EH (cell line): ENCODE measurements at regions not wholly inside any gene's neighbourhood (a gene's known extent, or its start where the extent isn't known, plus 50 kb on each side); places are given as distances from the start of the nearest gene placed in this dataset.

Experiments used
- DNase-seq: peaks from one replicate; pipeline ENCODE4 v3.0.0-alpha.2; 2015; ENCODE audit warnings: low read depth

DNA sequence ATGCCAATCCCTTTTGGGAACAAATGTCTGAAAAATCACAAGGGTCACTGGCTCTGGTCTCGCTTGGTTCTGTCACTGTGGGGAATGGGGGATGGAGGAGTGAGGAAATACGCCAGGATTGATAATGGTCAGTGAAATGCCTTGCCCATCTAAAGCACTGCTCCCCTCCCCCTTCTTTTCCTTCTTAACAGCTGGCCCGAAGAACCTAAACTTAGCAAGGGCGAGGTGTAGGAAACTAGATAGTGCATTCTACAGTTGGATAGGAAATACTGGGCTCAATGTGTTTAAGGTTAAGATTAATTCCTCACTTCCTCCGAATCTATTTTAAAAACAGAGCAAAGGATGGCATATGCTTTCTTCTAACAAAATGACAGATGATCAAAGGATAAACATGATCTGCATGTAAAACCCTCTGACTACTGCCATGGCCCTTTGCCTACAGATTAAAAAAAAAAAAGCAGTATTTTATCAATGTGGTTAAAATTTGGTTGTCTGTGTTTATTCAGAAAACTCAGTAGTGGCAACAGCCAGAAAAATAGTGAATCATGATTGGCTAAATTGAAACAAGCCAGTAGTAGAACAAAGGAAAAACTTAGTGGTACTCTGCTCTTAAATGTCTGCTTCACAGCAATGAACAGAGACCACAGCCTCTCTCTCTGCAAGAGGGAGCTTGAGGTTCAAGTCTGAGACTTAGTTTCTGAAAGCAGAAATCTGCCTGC, 86.1 kb upstream of the VAV3 start:
- DNase-seq: no peak

DNA sequence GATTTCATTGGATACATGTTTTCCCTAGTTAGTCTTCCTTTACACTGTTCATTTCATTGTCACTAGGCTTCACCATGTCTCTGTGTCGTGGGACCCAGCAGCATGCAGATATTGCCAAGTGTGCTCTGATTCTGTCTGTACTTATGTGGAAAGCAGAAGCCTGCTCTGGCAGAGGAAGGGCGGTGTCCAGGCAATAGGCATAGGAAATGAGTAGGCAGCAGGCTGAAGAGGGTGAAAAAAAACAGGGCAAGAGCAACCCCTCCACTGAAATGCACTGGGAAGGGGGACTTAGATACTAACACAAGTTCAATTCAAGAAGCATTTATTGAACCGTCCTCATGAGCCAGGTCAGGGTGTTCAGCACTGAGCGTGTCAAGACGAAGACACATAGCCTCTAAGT, 85.2 kb upstream of the VAV3 start:
- no peak for DNase-seq

- DNase-seq: peak; percentile 7
These were observed 84.3 kb upstream of the VAV3 start for GRCh38 chr1:108049178-108049819.

GRCh38 chr1:108048301-108049177, 83.6 kb upstream of the VAV3 start:
- no peak for DNase-seq

DNA sequence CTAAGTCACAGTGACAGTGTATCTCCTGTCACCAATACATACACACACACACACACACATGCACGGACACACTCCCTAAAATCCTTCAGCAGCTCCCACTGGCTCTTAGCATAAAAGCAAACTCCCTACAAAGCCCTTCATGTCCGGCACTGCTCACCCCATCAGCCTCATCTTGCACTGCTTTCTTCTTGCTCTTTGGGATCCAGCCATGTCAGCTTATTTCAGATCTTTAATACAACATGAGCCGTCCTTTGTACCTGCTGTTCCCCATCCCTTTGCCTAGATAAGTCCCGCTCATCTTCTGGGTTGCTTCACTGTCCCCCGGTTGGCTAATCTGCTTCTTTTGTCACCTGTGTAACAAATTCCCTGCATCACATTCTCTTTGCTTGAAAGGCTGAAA, 82.1 kb upstream of the VAV3 start:
- no peak for DNase-seq

GRCh38 chr1:108046026-108046425, 81.0 kb upstream of the VAV3 start:
- no peak for DNase-seq

GRCh38 chr1:108045460-108045859, 80.5 kb upstream of the VAV3 start:
- DNase-seq: no peak

- DNase-seq: no peak
These were observed 79.3 kb upstream of the VAV3 start for GRCh38 chr1:108044318-108044717.

GRCh38 chr1:108043707-108044106, 78.7 kb upstream of the VAV3 start:
- DNase-seq: no peak

DNA sequence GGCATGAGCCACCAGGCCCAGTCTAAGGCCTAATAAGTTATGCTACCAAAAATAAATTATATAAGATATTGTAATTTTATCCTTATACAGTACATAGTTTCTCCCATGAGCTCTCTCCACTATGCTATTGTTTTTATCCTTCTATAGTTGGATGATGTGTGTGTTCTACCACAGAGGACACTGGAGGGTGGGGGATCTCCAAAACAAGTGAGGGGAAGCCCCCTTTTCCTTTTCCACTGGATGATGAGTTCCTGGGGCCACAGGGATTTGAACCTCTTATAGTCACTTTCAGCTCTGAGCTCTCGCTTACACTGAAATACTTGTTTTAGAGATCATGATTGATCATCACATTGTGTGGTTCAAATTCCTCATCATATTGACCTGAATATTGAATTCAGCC, 77.6 kb upstream of the VAV3 start:
- no peak for DNase-seq

GRCh38 chr1:108041360-108042142, 76.6 kb upstream of the VAV3 start:
- DNase-seq: no peak

DNA sequence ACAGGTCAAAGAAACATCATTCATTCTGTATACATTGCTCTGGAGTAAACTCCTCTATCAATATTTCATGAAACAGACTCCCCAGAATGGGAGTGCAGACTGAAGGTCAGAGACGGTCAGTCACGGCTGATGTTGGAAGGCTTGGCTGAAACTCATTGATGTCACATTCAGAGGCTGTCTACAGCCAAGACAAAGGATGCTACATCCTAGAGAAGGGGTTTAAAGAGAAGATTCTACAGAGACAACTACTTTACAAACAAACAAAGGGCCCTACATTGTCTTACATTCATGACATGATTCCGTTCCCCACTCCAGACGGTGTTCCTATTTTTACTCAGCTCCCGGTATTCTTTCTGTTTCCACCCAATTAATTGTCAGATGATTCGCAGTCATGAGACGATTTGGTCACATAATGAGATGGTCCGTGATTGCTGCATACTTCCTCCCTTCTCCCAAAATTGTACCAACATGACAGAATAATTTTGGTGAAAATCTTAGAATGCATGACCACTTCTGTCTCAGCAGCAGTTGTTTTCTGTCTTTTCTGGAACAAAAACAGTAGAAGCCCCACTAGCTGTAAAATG, 73.8 kb upstream of the VAV3 start:
- DNase-seq: no peak

DNA sequence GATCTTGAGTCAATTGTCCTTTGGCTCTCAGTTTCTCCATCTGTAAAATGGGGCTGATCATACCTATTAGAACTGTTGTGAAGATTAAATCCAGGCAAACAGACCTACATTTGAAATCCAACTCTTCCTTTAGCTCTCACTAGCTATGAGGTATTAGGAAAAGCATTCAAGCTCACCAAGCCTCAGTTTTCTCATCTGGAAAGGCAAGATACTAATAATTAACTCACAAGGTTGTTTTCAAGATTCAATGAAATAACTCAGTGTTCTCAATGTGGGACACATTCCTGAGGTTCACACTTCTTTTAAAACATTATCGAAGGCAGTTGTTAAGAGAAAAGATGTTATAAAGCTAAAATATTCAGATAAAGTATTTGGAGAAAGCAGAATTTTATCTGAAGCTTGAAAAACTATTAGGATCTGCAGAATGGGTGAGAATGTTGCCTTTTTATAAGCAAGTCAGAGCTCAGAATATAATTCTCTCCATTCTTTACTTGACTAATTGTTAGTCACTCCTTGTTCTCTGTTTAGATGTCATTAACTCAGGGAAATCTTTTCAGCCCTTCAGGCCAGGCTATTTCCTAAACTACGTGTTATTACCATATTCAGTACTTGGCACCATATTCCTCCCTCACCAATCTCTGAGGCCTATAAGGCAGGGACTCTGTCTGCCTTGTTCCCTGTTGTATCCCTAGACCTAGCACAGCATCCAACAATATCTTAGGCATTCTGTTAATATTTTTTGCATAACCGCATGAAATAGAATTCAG, 72.0 kb upstream of the VAV3 start:
- DNase-seq: no peak

DNA sequence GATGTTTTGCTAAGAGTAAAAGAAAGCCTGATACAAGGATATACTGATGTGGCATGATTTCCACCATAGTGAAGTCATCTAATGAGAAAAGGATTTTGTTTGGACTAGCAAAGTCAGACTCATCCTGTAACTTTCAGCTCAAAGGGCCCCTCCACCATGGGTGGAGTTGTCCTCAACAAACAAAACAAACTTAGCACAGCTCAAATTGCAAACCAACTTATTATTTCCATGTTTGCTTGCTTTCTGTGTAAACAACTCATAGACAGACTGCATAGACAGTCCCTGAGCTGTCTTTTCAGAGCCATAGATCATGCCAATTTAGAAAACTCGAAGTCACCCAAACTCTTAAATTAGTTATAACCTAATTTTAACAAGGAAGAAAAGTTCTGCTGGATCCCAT, 69.4 kb upstream of the VAV3 start:
- DNase-seq: no peak

- DNase-seq: no peak
These were observed 68.6 kb upstream of the VAV3 start for GRCh38 chr1:108033550-108033951.

- no peak for DNase-seq
These were observed 63.9 kb upstream of the VAV3 start for GRCh38 chr1:108028841-108029388.

DNA sequence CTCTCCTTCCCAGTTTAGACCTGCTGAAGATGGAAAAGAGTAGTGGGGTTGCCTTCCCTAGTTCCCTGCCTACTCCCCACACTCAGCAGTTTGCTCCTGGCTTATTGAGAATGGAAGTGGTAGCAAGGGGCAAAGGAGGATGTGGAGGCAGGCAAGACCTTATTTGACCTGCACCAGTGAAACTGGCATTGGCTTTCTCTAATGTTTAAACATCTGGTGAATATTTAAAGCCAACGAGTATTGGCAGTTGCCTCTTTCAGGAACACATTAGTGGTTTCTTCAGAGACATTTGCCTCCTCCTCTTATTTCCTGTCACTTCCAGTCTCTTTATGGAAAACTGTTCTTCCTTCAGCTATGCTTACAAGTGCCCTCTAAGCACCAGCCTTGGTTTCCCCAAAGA, 62.4 kb upstream of the VAV3 start:
- DNase-seq: no peak

- no peak for DNase-seq
These were observed 52.7 kb upstream of the VAV3 start for GRCh38 chr1:108017698-108018097.

DNA sequence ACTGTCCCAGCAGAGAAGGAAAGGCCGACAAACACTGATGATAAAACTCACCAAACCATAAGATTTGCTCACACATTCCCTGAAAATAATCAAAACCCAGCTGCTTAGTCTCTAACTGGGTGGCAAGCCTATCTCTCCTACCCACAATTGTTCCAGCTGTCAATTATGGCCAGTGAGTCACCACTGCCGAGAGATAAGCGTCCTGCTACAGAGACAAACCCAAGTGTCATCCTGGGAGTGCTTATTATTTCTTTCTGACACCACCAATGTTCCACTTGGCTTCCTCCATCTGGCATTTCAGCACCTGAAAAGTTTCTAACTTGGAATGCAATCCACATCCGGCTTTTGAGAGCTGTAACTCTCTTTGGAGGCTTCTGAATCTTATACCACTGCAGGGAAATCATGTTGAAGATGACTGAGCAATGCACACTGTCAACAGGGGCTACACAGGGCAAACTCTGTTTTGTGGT, 51.5 kb upstream of the VAV3 start:
- peak; percentile 30 for DNase-seq
